ENCODE measurements at regions not wholly inside any gene's neighbourhood (a gene's known extent, or its start where the extent isn't known, plus 50 kb on each side); places are given as distances from the start of the nearest gene placed in this dataset.

DNA sequence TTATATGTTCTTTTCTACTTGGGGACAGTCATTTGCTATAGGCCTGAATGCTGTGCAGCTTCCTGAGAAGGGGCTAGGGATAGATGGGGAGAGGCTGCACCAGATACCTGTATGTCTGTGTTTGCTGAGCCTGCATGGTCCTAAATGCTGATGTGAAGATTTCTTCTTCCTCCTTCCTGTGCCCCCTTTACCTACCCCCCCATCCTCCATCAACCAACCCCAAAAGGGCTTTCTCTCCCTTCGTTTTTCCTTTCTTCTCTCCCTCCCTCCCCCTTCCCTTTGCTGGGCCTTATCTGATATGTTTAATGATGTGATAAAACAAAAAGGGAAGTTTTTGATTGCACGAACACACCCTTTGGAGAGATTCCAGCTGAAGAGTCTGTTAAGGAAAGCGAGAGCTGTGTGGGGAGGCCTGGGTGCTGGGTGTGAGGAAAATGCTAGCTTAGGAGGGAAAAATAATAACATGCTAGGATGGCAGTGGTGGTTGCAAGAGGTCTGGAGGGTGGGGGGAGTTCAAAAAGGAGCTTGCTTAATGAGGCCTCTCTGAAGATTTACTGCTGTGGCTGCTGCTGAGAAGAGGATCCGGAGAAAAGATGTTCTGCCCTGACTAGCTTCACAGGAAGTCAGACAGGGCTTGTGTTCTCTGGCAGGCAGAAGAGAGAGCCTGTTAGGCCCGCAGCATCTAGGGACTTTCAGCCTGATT lies 101.8 kb downstream of the SAMD9 start:
- H4K91ac ChIP-seq (replicated peaks; ENCODE audit: insufficient read length, low read length), result no peak overlapping the region
- H2BK12ac ChIP-seq (ENCODE audit: low read depth, low read length), result no peak overlapping the region
- no peaks in the 10 kb centered on the region for H3K27me3 ChIP-seq (replicated peaks in 1 of 4; ENCODE audit: control insufficient read depth in 3 of 4, extremely low read depth in 1 of 4, insufficient read depth in 3 of 4, low read length in 3 of 4)
- H3K56ac ChIP-seq (replicated peaks; ENCODE audit: insufficient read length, low read depth, low read length), result no peak overlapping the region
- H2AK5ac ChIP-seq (ENCODE audit: low read depth, low read length), result no peak overlapping the region
- H4K5ac ChIP-seq (ENCODE audit: insufficient read length, low read depth, low read length), result no peak overlapping the region
- WGBS, 2 experiments (ENCODE audit: extremely low coverage in 1 of 2, insufficient coverage in 1 of 2, insufficient read length in 1 of 2, insufficient replicate concordance in 2 of 2, low coverage in 1 of 2, low lambda C conversion rate in 2 of 2, missing lambda C conversion rate in 1 of 2), result 76% methylated on average over 5 of the region's 5 CpGs; no CpG with 5 or more reads in 1 of the 2 experiments
- H3K23me2 ChIP-seq (ENCODE audit: low read depth, low read length), result no peaks in the 10 kb centered on the region
- no peak overlapping the region for H3K4ac ChIP-seq (replicated peaks; ENCODE audit: insufficient read length, low read depth, low read length)
- H2BK20ac ChIP-seq (ENCODE audit: low read length), result no peak overlapping the region
- FAIRE-seq, result no peak
- no peak overlapping the region for H3K14ac ChIP-seq (ENCODE audit: insufficient read length)
- H3K4me1 ChIP-seq (replicated peaks in 1 of 4; ENCODE audit: control insufficient read depth in 3 of 4, insufficient read depth in 4 of 4, low read length in 3 of 4), result no peaks in the 10 kb centered on the region
- H3K79me2 ChIP-seq (ENCODE audit: control insufficient read depth in 1 of 2, insufficient read depth in 2 of 2, low read length in 2 of 2), result no peaks in the 10 kb centered on the region
- no peak for TF ChIP-seq CHD2 (IDR thresholded peaks at IDR 0.05; ENCODE audit: low read length)
- no peak overlapping the region for H2BK120ac ChIP-seq (replicated peaks; ENCODE audit: low read depth, low read length)
- H3K23ac ChIP-seq (ENCODE audit: insufficient read length), result no peak overlapping the region
- no peaks in the 10 kb centered on the region for H3K79me1 ChIP-seq (ENCODE audit: low read depth, low read length)
- no peak overlapping the region for H2AFZ ChIP-seq (ENCODE audit: low read length)
- H3K18ac ChIP-seq (ENCODE audit: extremely low read depth, low read length), result no peak overlapping the region
- no peak overlapping the region for H3K27ac ChIP-seq (ENCODE audit: low read depth, low read length)
- POLR2A ChIA-PET (ENCODE audit: partially characterized antibody), result no interaction called here
- H4K8ac ChIP-seq (ENCODE audit: extremely low read depth, insufficient read depth, low read length), result no peak overlapping the region
- no peak overlapping the region for H2BK5ac ChIP-seq (ENCODE audit: low read depth, low read length)
- CTCF ChIA-PET (ENCODE audit: partially characterized antibody), result interaction anchor here (0.6 to 1.4 kb wide), 3 partner anchors 89 to 856 kb away, joined by 3 to 4 read pairs (median 3); no protein-coding TSS in a partner anchor
- H2BK15ac ChIP-seq (ENCODE audit: low read length), result no peak overlapping the region
- H3K4me3 ChIP-seq (ENCODE audit: extremely low read depth in 1 of 4, insufficient read depth in 2 of 4, low read depth in 3 of 4, low read length in 4 of 4), result no peak overlapping the region
- no peaks in the 10 kb centered on the region for H3K9me3 ChIP-seq (ENCODE audit: insufficient read depth in 2 of 2, low read depth in 1 of 2, low read length in 1 of 2)
- no peak overlapping the region for H3K9ac ChIP-seq (replicated peaks in 1 of 4; ENCODE audit: extremely low read depth in 1 of 4, low read depth in 3 of 4, low read length in 3 of 4)
- H4K20me1 ChIP-seq (replicated peaks in 1 of 2; ENCODE audit: control insufficient read depth in 1 of 2, insufficient read depth in 2 of 2, low read length in 2 of 2), result no peaks in the 10 kb centered on the region
- no peak overlapping the region for H3K4me2 ChIP-seq (ENCODE audit: insufficient read depth in 1 of 2, low read depth in 2 of 2, low read length in 2 of 2)
- no peaks in the 10 kb centered on the region for H3K36me3 ChIP-seq (ENCODE audit: control insufficient read depth in 2 of 4, insufficient read depth in 4 of 4, low read length in 3 of 4)
- DNase-seq (ENCODE audit: low read depth in 1 of 2, low spot score in 2 of 2), result no peak
